ENCODE measurements at regions not wholly inside any gene's neighbourhood (a gene's known extent, or its start where the extent isn't known, plus 50 kb on each side); places are given as distances from the start of the nearest gene placed in this dataset.

DNA sequence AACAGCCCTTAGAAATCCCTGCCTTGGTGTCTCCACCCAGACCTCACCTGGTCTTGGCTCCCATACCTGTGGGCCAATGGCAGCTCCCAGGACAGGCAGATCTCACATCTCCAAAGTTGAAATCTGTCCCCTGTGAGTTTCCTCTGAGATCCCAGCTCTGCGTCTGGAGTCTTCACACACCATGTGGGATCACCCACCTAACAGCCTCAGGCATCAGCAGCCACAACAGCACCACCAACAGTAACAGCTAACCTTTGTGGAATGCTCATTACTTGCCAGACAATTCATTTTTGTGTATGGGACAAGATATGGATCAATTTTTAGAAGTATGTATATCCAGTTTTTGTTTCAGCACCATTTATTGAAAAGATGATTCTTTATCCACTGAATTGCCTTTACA is 523.2 kb downstream of the MATN1 start:
- H2AFZ ChIP-seq (ENCODE audit: control insufficient read depth, low read depth, low read length) = no peak overlapping the region
- H3K4me2 ChIP-seq (ENCODE audit: control insufficient read depth, insufficient read depth) = no peak overlapping the region
- H3K27ac ChIP-seq (ENCODE audit: control insufficient read depth, insufficient read depth) = no peak overlapping the region
- ChIA-PET CTCF (no interaction called here), SMC1A (ENCODE audit: uncharacterized antibody, unreplicated experiment) (no interaction called here), POLR2A (no interaction called here), RAD21 (ENCODE audit: unreplicated experiment) (no interaction called here)
- ATAC-seq (no peak), FAIRE-seq (no peak), DNase-seq (ENCODE audit: low read depth, low spot score) (no peak)
- in situ Hi-C loops (cut with MboI) = no loop called here
- H3K4me3 ChIP-seq = no peak overlapping the region
- TF ChIP-seq EZH2 (IDR thresholded peaks at IDR 0.05; ENCODE audit: borderline replicate concordance, control insufficient read depth, low read depth, low read length) (no peak), ZNF384 (IDR thresholded peaks at IDR 0.05; ENCODE audit: borderline replicate concordance, low read depth, low read length) (no peak), SP1 (IDR thresholded peaks at IDR 0.05; ENCODE audit: low read depth, low read length) (no peak), TCF7 (IDR thresholded peaks at IDR 0.05; ENCODE audit: borderline replicate concordance) (no peak)
- no peaks in the 10 kb centered on the region for H3K27me3 ChIP-seq (replicated peaks in 1 of 2; ENCODE audit: control insufficient read depth in 2 of 2, insufficient read depth in 2 of 2, low read length in 1 of 2)
- H4K20me1 ChIP-seq (ENCODE audit: control insufficient read depth, insufficient read depth) = no peaks in the 10 kb centered on the region
- no peaks in the 10 kb centered on the region for H3K9me3 ChIP-seq (replicated peaks; ENCODE audit: control insufficient read depth, insufficient read depth, low read length)
- H3K4me1 ChIP-seq (ENCODE audit: control insufficient read depth, insufficient read depth, low read length) = no peaks in the 10 kb centered on the region
- intact Hi-C loops (cut with micrococcal nuclease; ENCODE audit: unreplicated experiment) = no loop called here
- no peaks in the 10 kb centered on the region for H3K36me3 ChIP-seq (ENCODE audit: control insufficient read depth in 2 of 2, insufficient read depth in 2 of 2, low read length in 1 of 2)
- H3K9ac ChIP-seq (ENCODE audit: control insufficient read depth, insufficient read depth, low read length) = no peak overlapping the region
- H3K79me2 ChIP-seq (ENCODE audit: control insufficient read depth, insufficient read depth, low read length) = no peaks in the 10 kb centered on the region
- no TSS peak for BruUV-seq (replicated peaks)
- WGBS (ENCODE audit: insufficient coverage, insufficient replicate concordance, low lambda C conversion rate, missing lambda C conversion rate) = 30% methylated on average over 1 of the region's 1 CpG

DNA sequence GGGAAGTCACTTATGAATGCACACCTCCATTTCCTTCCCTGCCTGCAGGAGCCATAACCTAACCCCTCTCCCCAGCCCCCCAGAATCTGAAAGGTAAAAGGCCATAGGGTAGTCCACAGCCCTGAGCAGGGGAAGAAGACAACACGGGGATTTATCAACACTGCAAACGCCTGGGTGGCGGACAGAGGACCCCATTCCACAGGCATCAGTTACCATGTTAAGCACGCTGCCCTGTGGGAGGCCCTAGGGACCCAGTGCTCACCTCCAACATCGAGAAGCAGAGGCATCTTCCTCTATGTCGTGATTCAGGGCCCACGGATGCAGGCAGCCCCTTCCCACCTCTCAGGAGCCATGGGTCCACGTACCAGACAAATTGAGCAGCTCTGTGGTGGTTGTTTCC is 523.8 kb downstream of the MATN1 start:
- no peak overlapping the region for H3K9ac ChIP-seq (ENCODE audit: control insufficient read depth, insufficient read depth, low read length)
- TF ChIP-seq RFX5 (IDR thresholded peaks at IDR 0.05; ENCODE audit: low read depth, low read length) (no peak), HDGF (IDR thresholded peaks at IDR 0.05) (no peak), ATF7 (IDR thresholded peaks at IDR 0.05; ENCODE audit: low read depth) (no peak), CHD4 (IDR thresholded peaks at IDR 0.05) (no peak), BRCA1 (IDR thresholded peaks at IDR 0.05; ENCODE audit: low read depth, low read length) (no peak), ESRRA (IDR thresholded peaks at IDR 0.05; ENCODE audit: low read length) (no peak)
- FAIRE-seq = no peak
- H3K4me2 ChIP-seq (ENCODE audit: control insufficient read depth, insufficient read depth) = no peak overlapping the region
- H2AFZ ChIP-seq (ENCODE audit: control insufficient read depth, low read depth, low read length) = no peak overlapping the region
- in situ Hi-C loops (cut with MboI) = no loop called here
- 3% methylated on average over 8 of the region's 8 CpGs for WGBS (ENCODE audit: insufficient coverage, insufficient replicate concordance, low lambda C conversion rate, missing lambda C conversion rate)
- ChIA-PET SMC1A (ENCODE audit: uncharacterized antibody, unreplicated experiment) (no interaction called here), POLR2A (no interaction called here), CTCF (no interaction called here), RAD21 (ENCODE audit: unreplicated experiment) (no interaction called here)
- no peak overlapping the region for H3K27ac ChIP-seq (ENCODE audit: control insufficient read depth, insufficient read depth)
- no peaks in the 10 kb centered on the region for H3K9me3 ChIP-seq (replicated peaks; ENCODE audit: control insufficient read depth, insufficient read depth, low read length)
- no peaks in the 10 kb centered on the region for H3K79me2 ChIP-seq (ENCODE audit: control insufficient read depth, insufficient read depth, low read length)
- no TSS peak for BruUV-seq (replicated peaks)
- H3K36me3 ChIP-seq (ENCODE audit: control insufficient read depth in 2 of 2, insufficient read depth in 2 of 2, low read length in 1 of 2) = no peaks in the 10 kb centered on the region
- DNase-seq (ENCODE audit: low read depth, low spot score) = no peak
- no peaks in the 10 kb centered on the region for H4K20me1 ChIP-seq (ENCODE audit: control insufficient read depth, insufficient read depth)
- intact Hi-C loops (cut with micrococcal nuclease; ENCODE audit: unreplicated experiment) = no loop called here
- no peak overlapping the region for H3K4me3 ChIP-seq
- no peaks in the 10 kb centered on the region for H3K4me1 ChIP-seq (ENCODE audit: control insufficient read depth, insufficient read depth, low read length)
- no peak for ATAC-seq
- H3K27me3 ChIP-seq (replicated peaks in 1 of 2; ENCODE audit: control insufficient read depth in 2 of 2, insufficient read depth in 2 of 2, low read length in 1 of 2) = no peaks in the 10 kb centered on the region
